Spinal cord (tissue), 9 donors: ENCODE measurements at regions not wholly inside any gene's neighbourhood (a gene's known extent, or its start where the extent isn't known, plus 50 kb on each side); places are given as distances from the start of the nearest gene placed in this dataset.

Source experiments
- DNase-seq, 6 donors: peaks; one replicate each; pipeline versions ENCODE4 v3.0.0 to v3.0.0-alpha.2; 2013 to 2015; ENCODE audit warnings: low spot score in 6 of 6, low read depth in 4 of 6
- H3K27ac ChIP-seq: one replicate; pipeline ENCODE4 v1.5.1; 2013; ENCODE audit warnings: low read depth, low read length, control low read depth
- H3K27me3 ChIP-seq: one replicate; pipeline ENCODE4 v1.6.1; 2013; ENCODE audit warnings: low read length; ENCODE audit not compliant: control insufficient read depth, insufficient read depth
- H3K36me3 ChIP-seq: one replicate; pipeline ENCODE4 v1.6.1; 2013; ENCODE audit warnings: low read length; ENCODE audit not compliant: control insufficient read depth, insufficient read depth
- H3K4me1 ChIP-seq: one replicate; pipeline ENCODE4 v1.6.1; 2013; ENCODE audit warnings: low read length; ENCODE audit not compliant: control insufficient read depth, insufficient read depth
- H3K4me3 ChIP-seq: one replicate; pipeline ENCODE4 v1.5.1; 2013; ENCODE audit warnings: low read depth, low read length, control low read depth
- H3K9me3 ChIP-seq: one replicate; pipeline ENCODE4 v1.6.1; 2013; ENCODE audit warnings: low read length; ENCODE audit not compliant: control insufficient read depth, insufficient read depth
- WGBS: methylation state at CpG from one replicate; pipeline ENCODE4 v1.1.5; 2013; ENCODE audit warnings: missing lambda C conversion rate; ENCODE audit not compliant: insufficient coverage; 5-methylcytosine and 5-hydroxymethylcytosine counted together
- donor health status: healthy.

DNA sequence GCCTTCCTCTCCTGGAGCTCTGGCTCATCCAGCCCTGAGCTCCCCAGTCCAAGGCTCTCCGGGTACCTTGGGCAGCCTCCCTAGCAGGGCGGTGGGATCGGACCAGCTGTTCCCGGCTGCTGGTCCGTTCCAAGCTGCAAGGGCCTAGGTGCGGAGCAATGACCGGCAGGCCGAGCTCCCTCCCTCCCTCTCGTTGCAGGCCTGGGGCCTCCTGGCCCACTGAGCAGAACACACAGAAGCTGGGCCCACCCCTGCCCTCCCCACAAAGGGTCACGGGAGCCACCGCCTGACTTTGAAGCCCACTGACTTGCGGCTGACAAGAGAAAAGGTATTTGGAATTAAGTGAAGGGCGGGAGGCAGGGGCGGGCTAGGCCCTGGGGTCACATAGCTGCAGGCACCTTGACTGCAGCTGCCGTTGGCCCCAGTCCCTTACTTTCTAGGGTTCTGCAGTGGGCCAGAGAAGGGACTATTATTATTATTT, 104.7 kb upstream of the IER5L start:
- no peaks in the 10 kb centered on the region for H3K36me3 ChIP-seq
- peaks cover 13% of the 10 kb centered on the region for H3K4me1 ChIP-seq
- no peaks in the 10 kb centered on the region for H3K9me3 ChIP-seq
- H3K4me3 ChIP-seq: no peak overlapping the region
- no peaks in the 10 kb centered on the region for H3K27me3 ChIP-seq
- 60% methylated on average over 9 of the region's 15 CpGs for WGBS
- H3K27ac ChIP-seq: no peak overlapping the region
- DNase-seq: no peak

DNA sequence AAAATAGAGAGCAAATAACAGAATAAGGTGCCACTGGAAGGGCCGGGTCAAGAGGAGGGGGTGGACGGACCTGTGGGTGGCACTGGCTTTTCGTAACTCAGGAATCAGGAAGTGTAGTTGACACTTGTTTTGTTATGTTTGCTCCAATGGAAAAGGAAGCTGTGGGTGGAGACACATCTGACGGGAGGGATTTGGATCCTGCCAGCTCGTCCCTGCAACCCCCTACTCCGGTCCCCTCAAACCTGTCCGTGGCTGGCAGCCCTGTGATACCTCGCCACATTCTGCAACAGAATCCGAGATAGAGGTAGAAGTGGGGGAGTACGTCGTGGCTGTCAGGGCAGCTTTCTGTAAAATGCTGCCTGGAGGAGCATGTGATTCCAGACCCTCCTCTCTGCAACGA, 104.2 kb upstream of the IER5L start:
- Histone ChIP-seq H3K9me3 (no peaks in the 10 kb centered on the region), H3K4me1 (peaks cover 13% of the 10 kb centered on the region), H3K27me3 (no peaks in the 10 kb centered on the region), H3K4me3 (no peak overlapping the region), H3K36me3 (no peaks in the 10 kb centered on the region), H3K27ac (no peak overlapping the region)
- 67% methylated on average over 9 of the region's 12 CpGs for WGBS
- DNase-seq: no peak

DNA sequence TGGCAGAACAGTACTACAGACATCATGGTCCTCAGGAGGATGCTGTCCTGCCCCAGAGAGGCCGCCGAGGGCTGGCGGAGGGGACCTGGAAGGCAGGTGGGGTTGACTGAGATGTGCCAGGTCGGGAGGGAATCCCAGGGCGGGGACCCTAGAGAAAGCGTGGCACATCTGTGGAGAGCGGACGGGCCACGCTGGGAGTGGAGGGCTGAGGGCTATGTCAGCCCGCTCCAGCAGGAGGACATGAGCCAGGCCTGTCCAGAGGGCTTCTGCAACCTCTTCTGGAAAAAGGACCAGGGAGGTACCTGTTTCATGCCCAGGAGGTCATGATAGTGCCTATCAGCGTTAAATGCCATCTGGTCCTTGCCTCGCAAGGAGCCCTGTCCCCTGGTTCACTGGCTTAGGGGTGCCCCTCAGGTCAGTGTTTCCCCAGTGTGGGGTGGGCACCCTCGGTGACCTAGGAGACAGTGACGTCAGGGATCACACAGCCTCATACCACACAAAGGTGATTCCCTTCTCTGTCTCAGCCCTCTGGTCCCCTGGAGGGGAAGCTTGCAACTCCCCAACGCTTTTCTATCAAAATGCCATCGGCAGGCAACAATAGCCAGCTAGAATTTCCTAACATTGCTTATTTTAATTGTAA, 103.6 kb upstream of the IER5L start:
- 90% methylated on average over 14 of the region's 16 CpGs for WGBS
- H3K9me3 ChIP-seq: no peaks in the 10 kb centered on the region
- no peaks in the 10 kb centered on the region for H3K36me3 ChIP-seq
- no peaks in the 10 kb centered on the region for H3K27me3 ChIP-seq
- peaks cover 13% of the 10 kb centered on the region for H3K4me1 ChIP-seq
- no peak overlapping the region for H3K4me3 ChIP-seq
- no peak overlapping the region for H3K27ac ChIP-seq
- DNase-seq: no peak

DNA sequence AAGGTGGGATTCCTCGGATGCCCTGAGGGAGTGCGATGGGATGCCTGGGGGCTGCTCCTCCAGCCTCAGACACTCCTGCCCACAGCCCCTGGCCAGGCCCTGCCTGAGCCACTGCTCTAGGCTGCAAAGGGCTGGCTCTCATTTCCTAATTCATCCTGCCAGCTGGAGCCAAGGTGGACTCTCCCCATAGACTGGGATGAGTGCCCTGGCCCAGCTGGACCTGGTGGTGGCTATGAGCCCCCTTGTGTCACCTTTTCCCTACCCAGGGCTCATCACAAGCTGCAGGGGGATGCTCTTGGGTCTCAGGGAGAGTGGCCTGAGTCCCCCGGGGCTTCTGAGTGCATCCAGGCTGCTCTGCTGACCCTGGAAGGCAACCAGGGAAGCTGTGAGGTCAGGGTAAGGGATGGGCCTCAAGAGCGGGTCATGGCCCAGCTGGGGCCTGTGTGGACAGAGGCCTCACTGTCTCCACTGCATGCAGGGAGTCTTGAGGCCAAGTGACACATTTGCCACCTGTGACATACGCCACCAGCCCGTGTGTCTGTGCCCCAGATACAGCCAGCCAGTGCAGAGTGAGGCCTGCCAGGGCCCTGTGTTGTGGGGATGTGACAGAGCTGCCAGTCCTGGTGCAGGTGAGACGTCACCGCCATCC, 102.7 kb upstream of the IER5L start:
- peaks cover 13% of the 10 kb centered on the region for H3K4me1 ChIP-seq
- H3K27ac ChIP-seq: no peak overlapping the region
- no peak overlapping the region for H3K4me3 ChIP-seq
- H3K27me3 ChIP-seq: peaks cover 3% of the 10 kb centered on the region
- DNase-seq: no peak
- no peaks in the 10 kb centered on the region for H3K9me3 ChIP-seq
- H3K36me3 ChIP-seq: no peaks in the 10 kb centered on the region
- 76% methylated on average over 8 of the region's 8 CpGs for WGBS

DNA sequence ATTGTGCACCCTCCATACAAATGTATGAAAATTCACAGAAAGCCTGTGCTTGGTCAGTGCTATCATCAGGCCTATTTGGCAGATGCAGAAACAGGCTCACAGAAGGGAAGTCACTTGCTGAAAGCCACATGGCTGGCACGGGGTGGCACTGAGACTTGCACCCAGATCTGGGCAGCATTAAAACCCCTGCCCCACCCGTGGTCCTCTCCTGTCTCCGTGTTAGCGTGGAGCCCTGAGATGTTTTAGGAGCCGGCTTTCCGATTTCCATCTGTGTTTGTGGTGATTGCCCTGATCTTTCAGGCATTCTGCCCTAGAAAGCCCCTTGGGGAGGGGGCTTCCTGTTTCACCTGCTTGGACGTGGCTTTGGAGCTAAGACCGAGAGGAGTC, 102.2 kb upstream of the IER5L start:
- Histone ChIP-seq H3K36me3 (no peaks in the 10 kb centered on the region), H3K4me3 (no peak overlapping the region), H3K27ac (no peak overlapping the region), H3K27me3 (peaks cover 3% of the 10 kb centered on the region), H3K9me3 (no peaks in the 10 kb centered on the region), H3K4me1 (peaks cover 13% of the 10 kb centered on the region)
- WGBS: 78% methylated on average over 8 of the region's 8 CpGs
- DNase-seq: no peak

DNA sequence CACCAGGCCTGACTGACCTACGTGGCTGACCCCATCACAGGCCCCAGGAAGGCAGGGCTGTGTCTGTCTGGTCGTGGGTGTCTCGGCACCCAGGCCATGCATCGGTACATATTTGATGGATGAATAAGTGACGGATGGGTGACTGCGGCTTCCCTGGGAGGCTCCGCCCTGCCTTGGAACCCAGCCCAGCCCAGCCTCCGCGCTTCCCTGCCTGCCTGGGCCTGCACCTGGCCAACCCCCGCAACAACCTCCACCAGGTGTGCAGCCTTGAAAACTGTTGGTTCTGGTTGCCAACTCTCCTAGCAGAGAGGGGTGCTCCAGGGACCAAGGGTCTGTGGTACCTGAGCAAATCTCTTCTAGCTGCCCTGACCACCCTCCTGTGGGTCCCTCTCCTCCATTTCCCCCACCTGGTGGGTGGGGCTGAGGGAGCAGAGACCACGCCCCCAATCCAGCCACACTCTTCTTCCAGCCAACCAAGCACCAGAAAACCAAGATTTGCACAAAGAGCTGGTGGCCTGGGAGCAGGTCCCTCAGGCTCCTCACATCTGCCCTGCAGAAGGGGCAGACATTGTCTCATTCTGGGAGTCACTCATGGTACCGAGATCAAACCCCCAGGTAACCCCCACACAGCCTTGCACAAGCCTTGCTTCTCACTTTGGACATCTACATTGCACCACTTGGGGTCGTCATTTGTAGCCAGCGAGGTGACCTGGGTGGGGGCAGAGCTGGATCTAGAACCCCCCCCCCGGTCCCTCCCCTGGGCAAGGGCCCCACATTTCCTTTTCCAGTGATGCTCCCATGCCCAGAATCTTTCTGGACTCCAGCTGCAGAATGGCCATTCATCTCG, 100.6 kb upstream of the IER5L start:
- no peaks in the 10 kb centered on the region for H3K9me3 ChIP-seq
- no peaks in the 10 kb centered on the region for H3K36me3 ChIP-seq
- H3K27me3 ChIP-seq: peaks cover 3% of the 10 kb centered on the region
- no peak overlapping the region for H3K4me3 ChIP-seq
- no peak overlapping the region for H3K27ac ChIP-seq
- peaks cover 13% of the 10 kb centered on the region for H3K4me1 ChIP-seq
- 52% methylated on average over 13 of the region's 16 CpGs for WGBS
- DNase-seq: no peak

DNA sequence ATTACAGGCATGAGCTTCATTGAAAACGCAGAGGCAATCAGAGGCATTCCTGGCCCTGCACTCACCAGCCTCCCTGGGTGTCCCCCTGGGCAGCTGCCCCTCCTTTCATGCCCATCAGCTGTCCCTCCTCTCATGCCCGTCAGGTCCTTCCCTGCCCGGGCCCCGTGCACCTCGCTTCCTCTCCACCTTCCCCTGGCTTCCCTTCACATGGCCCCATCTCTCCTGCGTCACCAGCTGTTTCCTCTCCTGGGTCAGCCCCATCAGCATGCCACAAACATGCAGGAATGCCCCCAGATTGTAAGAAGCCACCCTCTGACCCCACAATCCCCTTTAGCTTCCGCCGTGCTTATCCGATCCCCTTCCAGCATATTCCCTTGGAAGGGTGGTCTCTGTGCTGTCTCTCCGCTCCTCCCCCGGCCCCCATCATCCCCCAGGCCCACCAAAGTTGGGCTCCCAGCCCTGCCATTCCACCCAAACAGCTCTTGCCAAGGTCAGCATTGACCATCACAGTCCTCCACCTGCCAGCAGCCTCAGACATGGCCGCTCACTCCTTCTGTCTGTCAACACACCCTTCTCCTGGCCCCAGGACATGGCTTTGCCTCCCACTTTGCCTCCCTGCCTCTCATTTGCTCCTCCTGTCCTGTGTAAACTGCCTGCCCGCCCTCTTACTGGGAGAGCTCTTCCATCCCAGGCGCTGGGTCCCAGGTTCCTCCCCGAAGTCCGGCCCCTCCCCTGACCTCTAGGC, 98.6 kb upstream of the IER5L start:
- Histone ChIP-seq H3K27me3 (peaks cover 3% of the 10 kb centered on the region), H3K27ac (no peak overlapping the region), H3K4me3 (no peak overlapping the region), H3K4me1 (peaks cover 16% of the 10 kb centered on the region), H3K36me3 (no peaks in the 10 kb centered on the region), H3K9me3 (no peaks in the 10 kb centered on the region)
- WGBS: 78% methylated on average over 16 of the region's 16 CpGs
- no peak for DNase-seq

DNA sequence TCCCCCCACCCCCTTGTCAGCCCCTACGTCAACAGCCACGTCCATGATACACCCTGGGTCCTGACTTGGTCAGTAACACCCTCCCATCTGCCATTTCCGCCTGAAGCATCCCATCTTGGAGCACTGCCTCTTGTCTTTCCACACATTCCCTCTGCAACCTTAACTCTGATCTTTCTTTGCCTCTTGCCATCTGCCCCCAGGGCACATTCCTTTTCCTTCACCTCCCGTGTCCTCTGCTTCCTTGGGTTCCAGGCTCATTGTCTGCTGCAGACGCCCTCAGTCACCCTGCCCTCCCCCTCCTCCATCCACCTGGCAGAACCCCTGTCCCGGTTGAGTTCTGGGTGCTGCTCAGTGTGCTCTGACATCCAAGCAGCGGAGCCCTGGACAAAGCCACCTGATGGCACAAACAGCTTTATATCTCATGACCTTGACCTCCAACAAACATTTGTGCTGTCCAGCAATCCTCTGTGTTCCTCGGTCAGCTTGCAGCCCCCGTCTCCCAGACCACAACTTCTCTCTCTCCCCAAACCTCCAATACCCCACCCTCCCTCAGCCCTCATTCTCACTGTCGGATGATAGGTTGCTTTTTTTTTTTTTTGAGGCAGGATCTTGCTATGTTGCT, 97.7 kb upstream of the IER5L start:
- WGBS: 44% methylated on average over 7 of the region's 10 CpGs
- DNase-seq: no peak
- Histone ChIP-seq H3K4me3 (no peak overlapping the region), H3K36me3 (no peaks in the 10 kb centered on the region), H3K27ac (no peak overlapping the region), H3K27me3 (peaks cover 3% of the 10 kb centered on the region), H3K4me1 (peaks cover 12% of the 10 kb centered on the region), H3K9me3 (no peaks in the 10 kb centered on the region)
